Activated CD4-positive, CD25-positive, alpha-beta regulatory T cell treated with anti-CD3 and anti-CD28 coated beads, Interleukin-2, amount 50 U/mL, for 16 hours (primary cell): ENCODE measurements at regions not wholly inside any gene's neighbourhood (a gene's known extent, or its start where the extent isn't known, plus 50 kb on each side); places are given as distances from the start of the nearest gene placed in this dataset.

ENCODE experiments used
- DNase-seq: peaks from one replicate; pipeline ENCODE4 v3.0.0-alpha.2; 2020; ENCODE audit warnings: low read depth, low spot score

DNA sequence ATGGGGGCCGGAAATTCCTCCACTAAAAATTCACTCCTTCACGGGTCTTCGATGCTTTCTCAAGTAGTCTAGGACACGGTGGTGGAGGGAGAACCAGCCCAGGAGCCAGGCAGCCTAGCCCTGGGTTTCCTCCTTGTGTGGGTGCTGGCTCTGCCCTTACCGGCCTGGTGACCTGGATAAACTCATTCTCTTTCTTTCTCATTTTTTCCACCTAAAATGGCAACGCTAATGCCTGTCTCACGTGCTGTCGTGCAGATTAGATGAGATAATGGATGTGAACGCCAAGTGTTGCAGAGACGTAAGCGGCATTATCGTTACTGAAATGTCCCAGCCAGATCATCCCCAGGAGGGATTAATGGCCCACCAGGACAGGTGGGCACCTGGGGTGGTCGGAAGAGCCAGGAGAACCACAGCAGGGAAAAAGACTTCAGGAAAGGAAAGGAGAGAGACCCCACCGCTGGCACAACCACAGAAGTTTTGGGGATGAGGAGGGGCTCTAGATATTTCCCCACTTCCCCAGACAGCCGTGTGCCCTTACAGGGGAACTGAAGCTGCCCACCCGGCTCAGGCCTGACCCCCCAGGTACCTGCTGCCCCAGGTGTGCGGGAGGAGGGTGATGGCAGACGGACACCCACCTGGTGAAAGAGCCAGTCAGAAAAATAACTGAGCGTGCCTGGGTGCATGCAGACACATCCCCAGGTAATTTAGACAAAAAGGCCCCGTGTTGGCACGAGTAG lies 100.8 kb upstream of the ASAP2 start:
- no peak for DNase-seq

DNA sequence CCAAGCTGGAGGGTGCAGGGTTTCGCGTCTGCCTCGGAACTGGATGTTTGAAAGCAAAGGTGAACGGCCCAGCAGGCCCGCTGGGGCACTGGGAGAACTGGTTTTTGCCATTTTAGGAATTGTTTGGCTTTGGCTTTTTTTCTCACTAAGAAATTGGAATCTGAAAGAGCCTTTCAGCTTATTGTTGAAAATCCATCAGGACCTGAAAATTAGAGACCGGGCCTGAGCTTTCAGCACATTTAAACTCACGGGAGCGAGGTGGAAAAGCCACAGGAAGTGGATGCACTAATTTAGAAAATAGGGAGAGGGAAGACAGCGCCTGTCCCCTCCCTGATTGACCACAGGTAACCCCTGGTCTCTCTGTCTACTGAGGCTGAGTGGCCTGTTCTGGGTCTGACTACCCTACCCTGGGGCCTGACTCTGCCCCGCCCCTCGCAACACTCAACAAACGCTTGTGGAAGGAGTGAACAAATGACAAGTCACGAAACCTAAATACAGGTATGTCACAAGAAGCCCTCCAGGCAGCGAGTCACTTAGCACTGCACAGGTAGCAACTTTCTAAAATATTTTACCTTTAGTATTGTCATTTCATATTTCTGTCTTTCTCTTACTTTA lies 100.3 kb upstream of the MBOAT2 start:
- DNase-seq, result no peak

DNA sequence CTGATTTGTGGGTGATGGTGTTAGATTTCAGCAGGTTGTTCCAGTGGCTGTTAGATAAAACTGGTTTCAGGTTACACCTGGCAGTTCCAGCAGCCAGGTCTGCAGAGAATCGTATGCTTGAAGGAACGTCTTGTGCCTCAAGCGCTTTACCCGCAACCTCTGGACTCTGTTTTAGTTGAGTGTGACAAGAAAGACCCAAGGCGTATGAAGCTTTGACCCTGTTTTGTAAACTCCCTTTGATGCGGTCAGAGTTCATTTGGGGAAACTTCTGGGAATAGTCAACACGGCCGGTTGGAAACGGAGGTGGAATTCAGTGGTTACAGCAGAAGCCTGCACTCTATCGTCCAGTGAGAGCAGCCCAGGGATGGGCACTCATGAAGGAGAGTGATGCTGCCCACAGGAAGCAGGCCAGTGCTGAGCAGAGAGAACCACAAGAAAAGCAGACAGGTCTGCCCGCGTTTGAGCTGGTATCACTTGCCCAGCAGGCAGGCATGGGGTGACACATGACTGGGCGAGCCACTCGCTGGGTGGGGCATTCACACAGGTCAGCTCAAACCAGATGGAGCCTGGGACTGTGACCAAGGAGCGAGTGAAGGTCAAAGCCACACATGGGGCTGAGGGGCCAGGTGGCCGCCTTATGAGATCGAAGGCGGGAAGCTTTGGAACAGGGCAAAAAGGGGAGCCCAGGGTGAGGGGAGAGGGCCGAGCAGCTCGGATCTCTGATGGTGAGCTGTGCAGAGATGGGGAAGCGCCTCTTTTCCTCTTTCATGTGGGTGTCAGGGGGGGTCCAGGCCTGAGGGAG lies 99.6 kb upstream of the MBOAT2 start:
- no peak for DNase-seq

DNA sequence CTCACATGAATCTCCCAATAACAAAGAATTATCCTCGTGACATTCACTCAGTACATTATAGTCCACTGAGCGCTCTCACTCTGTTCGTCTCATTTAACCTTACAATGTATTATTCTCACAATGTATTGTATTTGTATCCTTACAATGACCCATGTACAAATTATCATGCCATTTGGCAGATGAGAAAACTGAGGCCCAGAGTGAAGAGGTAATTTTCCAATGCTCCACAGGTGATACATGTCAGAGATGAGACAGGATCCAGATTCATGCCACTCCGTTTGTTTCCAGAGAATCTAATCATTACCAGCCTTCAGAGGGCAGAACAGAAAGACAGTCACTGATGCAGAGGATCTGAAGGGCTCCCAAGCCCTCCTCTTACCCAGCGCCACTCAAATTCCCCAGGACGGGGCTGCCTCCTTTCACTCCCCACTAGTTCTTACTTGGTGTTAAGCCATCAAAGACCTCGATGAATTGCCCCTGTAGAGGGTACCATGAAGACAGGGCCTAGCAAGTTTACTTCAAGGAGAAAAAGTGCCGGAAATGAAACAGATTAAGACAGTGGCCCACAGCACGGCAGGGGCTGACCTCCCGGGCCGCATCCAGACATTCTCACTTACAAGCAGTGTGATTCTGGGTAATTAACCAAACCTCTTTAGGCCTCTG lies 98.4 kb upstream of the MBOAT2 start:
- no peak for DNase-seq

DNA sequence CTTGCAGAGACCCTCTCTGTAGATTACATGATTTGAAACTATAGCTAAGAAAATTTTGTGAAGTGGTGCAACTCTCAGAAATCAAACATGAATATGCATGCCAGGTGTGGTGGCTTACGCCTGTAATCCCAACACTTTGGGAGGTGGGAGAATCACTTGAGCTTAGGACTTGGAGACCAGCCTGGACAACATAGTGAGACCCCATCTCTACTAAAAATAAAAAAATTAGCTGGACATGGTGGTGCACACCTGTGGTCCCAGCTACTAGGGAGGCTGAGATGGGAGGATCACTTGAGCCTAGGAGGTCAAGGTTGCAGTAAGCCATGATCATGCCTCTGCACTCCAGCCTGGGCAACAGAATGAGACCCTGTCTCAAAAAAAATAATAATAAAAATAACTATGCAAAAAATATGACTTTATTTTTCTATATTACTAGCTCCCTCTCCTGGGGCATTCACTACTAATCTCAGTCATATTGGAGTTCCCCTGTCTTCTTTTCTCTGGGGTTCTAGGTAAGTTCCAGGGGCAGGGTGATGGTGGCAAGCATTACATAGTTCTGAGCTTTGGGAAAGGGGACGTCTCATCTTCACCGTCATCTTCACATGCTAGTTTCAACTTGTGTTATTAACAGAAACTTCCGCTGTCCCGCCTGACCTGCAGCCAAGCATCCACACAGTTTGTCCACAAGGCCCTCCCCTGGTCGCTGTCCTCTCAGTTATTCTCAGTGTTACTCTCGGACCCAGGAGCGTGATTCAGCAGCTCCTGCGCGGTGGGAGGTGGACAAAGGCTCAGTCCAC lies 96.8 kb upstream of the MBOAT2 start:
- no peak for DNase-seq

DNA sequence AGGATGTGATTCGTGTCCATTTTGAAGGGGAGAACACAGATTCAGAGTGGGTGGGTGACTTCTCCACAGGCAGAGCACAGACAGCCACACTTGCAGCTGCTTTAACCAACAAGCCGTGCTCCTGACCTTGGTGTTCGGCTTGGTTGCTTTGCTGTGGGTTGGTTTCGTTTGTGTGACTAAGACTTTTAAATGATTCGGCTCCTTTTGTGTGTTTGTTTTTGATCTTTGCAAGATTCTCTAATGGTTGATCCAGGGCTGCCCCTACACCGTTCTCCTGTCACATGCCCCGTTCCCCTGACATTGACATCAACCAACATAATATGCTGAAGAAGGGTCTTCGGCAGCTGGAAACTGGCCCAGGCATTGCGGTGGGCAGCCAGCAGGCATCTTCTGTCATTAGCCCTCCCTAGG lies 95.9 kb upstream of the MBOAT2 start:
- no peak for DNase-seq

DNA sequence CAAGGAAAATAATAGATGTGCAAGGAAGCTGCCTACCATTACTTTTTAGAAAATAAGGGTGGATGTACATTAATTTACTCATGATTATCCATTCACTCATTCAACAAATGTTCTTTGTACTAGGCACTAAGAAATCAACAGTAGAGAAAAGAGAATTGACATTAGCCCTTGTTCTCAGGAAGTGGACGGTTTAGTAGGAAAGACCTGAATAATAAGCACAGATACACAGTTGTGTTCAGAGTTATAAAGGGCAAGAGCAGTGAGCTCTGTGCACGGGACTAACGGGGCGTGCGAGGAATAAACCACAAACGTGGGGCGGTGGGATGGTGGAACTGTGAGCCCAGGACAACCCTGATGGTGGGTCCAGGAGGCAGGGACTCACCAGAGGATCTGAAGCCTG lies 94.4 kb upstream of the MBOAT2 start:
- no peak for DNase-seq

DNA sequence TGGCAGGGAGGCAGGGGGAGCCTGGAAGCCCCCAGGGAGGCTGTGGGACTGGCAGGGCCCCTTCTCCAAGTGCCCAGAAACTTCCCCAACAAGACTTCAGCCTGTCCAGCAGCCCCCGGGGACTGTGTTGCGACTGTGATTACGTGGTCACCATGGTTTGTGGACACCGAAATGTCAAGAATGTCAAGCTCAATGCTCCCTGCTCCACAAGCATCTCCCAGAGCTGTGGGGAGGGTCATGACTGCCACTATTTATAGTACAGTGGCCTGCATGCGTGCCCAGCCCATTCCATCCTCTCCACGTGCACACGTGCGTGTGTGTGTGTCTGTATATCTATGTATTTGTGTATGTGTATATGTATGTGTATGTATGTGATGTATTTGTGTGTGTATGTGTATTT lies 93.8 kb upstream of the MBOAT2 start:
- no peak for DNase-seq

DNA sequence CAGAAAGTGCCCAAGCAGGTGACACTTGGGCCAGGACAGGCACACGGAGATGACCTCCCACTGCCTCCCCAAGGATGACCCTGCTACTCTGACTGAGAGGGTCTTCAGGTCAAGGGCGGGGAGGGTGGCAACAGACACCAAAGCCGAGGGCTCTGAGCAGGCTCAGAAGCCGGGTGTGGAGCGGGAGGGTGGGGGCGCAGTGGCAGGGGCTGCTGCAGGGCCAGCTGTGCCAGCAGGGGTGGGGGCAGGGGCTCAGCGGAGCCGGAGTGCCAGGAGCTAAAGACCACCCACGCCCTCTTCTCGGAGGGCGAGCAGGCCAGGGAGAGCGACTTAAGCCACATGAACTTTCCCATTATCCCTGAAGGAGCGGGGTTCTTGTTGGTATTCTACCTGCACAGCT lies 93.3 kb upstream of the MBOAT2 start:
- no peak for DNase-seq

DNA sequence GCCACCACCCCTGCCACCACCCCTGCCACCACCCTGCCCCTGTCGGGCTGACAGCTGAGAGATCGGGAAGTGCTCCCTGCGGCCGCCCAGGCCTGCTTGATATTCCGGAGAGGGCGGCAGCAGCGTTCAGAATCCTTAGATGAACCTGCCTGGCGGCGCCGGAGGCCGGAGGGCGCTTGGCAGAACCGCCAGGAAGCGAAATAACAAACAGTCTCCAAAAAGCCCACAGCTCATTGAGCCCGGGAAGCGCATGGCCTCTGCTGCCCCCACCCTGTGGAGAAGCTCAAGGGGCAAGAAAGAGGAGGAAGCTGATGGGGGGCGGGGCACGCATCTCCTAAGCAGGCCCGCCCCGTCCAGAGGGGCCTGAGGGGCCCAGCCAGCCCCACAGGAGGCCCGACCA lies 92.2 kb upstream of the MBOAT2 start:
- no peak for DNase-seq

DNA sequence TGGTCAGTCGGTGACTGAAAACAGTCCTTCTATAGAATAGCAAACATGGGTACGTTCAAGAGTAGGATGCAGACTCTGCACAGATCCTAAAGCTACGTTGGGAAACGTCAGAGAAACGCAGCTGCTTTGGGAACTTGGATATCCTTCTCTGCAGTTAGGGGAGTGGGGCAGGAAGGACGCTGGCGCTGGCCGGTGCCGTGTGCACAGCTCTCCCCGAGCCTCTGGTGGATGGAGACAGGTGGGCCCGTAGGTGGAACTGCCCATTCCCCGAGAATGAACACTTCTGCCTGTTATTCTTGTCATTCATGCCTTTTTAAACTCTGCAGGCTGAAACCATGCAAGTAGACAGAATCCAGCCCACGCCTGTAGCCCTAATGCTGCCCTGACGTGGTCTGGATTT lies 91.7 kb upstream of the MBOAT2 start:
- no peak for DNase-seq

DNA sequence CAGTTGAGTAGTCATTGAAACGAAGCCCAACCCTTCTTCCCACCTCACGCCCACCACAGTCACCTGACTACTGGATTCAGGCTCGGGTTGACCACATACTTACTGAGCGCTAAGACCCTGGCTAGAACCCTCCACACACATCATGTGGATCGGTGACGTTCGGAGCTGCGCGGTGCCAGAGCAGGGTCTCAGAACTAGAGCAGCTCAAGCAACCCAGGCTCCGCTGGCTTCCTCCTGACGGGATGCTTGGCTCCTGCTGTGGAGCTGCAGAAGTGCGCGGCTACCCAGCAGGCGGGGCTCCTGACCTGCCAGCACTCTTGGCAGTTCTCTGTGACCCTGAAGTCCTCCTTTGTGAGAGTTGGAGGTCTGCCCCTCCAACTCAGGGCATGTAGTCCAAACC lies 90.6 kb upstream of the MBOAT2 start:
- DNase-seq, result no peak

DNA sequence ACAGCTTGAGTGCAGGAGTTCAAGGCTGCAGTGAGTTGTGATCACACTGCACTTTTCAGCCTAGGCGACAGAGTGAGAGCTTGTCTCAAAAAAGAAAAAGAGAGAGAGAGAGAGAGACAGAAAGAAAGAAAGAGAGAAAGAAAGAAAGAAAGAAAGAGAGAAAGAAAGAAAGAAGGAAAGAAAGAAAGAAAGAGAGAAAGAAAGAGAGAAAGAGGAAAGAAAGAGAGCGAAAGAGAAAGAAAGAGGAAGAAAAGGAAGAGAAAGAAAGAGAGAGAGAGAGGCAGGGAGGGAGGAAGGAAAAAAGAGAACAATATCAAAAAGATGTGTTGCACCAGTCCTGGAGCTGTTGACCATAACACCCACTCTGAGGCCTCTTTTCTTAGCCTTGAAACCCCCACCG lies 89.8 kb upstream of the MBOAT2 start:
- DNase-seq, result no peak

DNA sequence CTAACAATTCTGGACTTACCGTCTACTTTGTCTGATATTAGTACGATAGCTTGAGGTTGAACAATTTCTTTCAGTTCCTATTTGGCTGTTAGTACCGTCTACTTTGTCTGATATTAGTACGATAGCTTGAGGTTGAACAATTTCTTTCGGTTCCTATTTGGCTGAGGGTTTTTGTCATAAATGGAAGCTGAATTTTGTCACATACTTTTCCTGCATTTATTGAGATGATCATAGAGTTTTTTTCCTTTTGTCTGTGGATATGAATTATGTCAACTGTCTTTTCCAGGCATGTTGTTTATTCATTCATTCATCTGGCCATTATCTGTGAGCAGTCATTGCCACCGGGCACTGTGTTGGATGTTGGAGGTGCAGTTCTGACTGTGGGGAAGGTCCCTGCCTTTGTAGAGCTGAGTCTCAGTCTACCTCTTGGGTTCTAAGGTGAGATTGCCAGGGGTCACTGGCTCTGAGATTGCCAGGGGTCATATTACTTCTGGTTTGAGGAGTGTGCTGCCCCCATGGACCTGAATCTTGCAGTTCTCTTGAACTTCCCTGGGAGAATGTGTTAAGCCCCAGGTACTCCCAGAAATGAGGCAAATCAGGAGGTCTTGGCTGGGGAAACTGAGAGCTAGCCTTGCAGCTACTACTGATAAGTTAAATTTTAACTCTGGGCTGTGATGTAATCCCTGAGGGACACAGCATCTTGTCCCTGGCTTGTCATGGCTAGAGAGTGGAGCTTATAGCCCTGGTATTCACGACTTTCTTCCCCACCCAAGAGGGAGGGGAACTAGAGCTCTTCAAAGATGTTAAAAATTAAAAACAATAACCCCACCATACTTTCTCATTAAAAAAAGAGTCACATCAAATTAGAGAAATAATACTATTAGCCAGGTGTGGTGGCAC lies 89.1 kb upstream of the MBOAT2 start:
- DNase-seq, result no peak

DNA sequence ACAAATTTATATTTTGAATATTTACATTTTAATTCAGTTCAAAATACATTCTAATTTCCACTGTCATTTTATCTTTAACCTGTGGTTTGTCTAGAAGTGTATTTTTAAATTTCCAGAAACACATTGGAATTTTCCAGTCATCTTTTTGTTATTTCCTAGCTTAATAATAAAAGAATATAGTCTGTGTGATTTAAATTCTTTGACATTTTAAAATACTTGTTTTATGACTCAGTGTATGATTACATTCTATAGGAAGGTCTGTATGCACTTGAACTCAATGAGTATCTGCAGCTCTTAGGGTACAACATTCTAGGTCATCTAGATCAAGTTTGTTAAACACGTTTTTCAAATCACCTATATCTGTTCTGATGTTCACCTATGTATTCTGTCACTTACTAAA lies 88.3 kb upstream of the MBOAT2 start:
- DNase-seq, result no peak

DNA sequence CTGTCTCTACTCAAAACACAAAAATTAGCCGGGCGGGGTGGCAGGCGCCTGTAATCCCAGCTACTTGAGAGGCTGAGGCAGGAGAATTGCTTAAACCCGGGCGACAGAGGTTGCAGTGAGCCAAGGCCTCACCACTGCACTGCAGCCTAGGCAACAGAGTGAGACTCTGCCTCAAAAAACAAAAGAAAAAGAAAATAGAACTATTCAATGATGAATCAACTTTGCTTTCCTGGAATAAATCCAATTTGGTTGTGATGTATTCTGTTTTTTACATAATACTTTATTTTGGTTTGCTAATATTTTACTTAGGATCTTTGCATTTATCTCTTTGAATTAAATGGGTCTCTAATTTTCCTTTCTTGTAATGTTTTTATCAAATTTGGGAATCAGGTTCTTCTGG lies 86.3 kb upstream of the MBOAT2 start:
- DNase-seq, result no peak

DNA sequence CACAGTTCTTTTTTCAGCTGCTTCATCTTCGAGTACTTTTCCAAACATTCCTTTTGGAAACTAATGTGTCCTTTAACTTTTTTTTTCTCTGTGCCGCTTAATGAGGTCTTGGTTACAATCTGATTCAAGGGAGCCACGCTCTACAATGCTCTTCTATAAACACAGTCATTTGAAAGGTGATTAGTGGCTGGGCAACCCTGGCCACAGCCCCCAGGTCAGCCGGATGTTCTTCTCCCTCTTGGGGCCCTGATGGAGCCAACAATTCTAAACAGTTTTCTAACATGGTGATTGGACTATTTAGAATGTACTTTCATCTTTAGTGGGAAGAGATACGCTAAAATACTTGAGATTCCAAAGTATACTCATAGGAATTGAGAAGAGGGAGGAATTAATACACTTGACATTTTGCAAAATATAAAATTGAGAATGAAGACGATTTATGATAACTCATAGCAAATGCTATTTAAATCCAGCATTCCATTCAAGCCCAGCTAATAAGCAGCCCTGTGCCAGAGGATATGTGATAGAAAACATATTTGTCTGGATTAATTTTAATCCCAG lies 83.7 kb upstream of the MBOAT2 start:
- DNase-seq, result no peak

DNA sequence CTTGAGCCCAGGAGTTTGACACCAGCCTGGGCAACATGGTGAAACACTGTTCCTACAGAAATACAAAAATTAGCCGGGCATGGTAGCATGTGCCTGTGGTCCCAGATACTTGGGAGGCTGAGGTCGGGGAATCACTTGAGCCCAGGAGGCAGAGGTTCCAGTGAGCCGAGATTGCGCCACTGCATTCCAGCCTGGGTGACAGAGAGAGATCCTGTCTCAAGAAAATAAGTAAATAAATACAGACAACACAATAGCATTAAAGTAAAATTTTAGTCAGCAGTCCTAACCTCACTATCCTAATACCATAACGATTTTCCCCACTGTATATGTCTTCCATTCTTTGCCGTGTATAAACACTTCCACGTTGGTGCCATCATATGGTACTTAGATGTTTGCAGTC lies 83.0 kb upstream of the MBOAT2 start:
- DNase-seq, result no peak

DNA sequence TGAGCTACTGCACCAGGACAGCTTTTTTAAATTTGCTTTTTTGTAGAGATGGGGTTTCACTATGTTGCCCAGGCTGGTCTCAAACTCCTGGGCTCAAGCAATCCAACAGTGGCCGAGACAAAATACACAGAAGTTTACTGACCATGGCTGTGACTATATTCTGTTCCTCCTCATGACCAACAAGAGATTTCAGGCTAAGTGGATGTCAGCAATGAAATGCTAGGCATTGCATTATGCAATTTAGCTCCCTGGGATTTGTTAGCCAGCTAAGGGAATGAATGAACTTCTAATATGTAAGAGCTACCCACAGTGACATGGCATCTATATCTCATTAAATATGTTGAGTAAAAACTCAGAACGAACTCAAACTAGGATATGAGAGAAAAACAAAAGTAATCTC lies 81.9 kb upstream of the MBOAT2 start:
- no peak for DNase-seq

DNA sequence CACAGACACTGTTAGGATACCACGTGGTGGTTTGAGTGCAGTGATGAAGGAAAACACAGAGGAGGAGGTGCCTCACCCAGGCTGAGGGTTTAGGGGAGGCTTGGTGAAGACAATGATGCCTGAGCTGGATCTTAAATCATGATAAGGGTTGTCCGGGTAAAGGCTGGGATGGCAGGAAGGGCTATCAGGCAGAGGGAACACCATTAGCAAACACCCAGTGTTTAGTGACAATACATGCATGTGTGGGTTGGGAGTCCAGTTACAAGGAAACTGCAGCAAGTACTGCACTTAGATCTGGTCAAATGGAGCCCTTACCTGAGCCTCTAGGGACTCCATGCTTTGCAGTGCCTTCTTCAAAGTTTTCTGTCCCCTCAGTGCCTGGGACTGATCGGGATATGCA lies 79.8 kb upstream of the MBOAT2 start:
- DNase-seq, result no peak
